ENCODE measurements at regions not wholly inside any gene's neighbourhood (a gene's known extent, or its start where the extent isn't known, plus 50 kb on each side); places are given as distances from the start of the nearest gene placed in this dataset.

GRCh38 chr20:21918398-21918797 is 212.9 kb downstream of the PAX1 start:
- no peaks in the 10 kb centered on the region for H3K9me3 ChIP-seq (replicated peaks)
- H3K27me3 ChIP-seq, result no peaks in the 10 kb centered on the region
- no peaks in the 10 kb centered on the region for H3K4me1 ChIP-seq
- H3K4me3 ChIP-seq, result no peak overlapping the region
- no peak overlapping the region for H3K27ac ChIP-seq
- no peaks in the 10 kb centered on the region for H3K36me3 ChIP-seq
- DNase-seq, result no peak

DNA sequence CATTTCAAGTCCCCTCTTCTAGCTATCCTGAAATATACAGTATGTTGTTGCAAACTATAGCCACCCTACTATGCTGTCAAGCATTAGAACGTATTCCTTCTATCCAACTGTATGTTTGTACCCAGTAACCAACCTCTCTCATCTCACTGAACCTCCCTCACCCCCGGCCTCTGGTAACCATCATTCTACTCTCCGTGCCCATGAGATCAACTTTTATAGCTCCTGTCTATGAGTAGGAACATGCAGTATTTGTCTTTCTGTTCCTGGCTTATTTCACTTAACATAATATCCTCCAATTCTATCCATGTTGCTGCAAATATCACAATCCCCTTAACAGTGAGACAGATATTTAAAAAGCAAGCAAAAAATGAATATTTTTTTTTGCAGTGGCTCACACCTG is 196.9 kb downstream of the PAX1 start:
- Histone ChIP-seq H3K27ac (no peak overlapping the region), H3K36me3 (no peaks in the 10 kb centered on the region), H3K27me3 (peaks cover 4% of the 10 kb centered on the region), H3K4me3 (no peak overlapping the region), H3K4me1 (no peaks in the 10 kb centered on the region), H3K9me3 (replicated peaks) (no peaks in the 10 kb centered on the region)
- DNase-seq, result no peak

DNA sequence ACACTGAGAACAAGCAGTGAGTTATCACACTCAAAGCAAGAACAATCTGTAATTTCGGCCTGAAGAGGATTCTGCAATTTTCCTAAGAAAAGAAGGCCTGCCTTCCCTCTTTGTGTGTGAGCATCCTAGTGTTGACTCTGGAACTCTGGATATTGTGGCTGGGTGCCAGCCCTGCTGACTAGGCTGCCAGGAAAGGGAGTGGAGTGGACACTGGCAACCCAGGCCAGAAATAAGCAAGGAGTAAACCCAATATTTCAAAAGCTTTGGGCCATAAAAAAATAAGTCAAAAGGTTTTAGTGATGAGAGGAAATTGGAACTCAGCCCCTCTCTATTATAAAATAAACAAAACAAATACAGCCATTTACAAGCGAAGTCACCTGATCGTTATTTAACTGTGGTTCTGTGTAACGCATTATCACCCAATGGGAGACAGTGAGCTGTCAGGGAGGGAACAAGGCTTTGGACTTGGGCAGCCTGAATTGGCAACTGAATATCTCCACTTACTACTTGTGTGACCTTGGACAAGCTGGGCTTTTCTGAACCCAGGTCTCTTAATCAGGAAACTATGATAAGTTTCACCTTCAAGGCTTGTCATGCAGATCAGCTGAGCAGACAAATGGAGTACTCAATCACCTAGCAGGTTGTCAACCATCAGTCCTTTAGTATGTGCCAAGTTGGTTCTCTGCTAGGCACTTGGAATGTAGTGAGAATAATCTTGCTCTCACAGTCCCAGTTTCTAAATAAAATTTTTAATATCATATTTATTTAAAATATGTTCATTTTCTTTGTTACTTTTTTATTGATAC is 196.2 kb downstream of the PAX1 start:
- no peaks in the 10 kb centered on the region for H3K36me3 ChIP-seq
- no peak for DNase-seq
- H3K27ac ChIP-seq, result no peak overlapping the region
- no peak overlapping the region for H3K4me3 ChIP-seq
- peaks cover 4% of the 10 kb centered on the region; the same call in 1 of the 2 replicates for H3K27me3 ChIP-seq
- H3K4me1 ChIP-seq, result no peaks in the 10 kb centered on the region
- no peaks in the 10 kb centered on the region for H3K9me3 ChIP-seq (replicated peaks)

DNA sequence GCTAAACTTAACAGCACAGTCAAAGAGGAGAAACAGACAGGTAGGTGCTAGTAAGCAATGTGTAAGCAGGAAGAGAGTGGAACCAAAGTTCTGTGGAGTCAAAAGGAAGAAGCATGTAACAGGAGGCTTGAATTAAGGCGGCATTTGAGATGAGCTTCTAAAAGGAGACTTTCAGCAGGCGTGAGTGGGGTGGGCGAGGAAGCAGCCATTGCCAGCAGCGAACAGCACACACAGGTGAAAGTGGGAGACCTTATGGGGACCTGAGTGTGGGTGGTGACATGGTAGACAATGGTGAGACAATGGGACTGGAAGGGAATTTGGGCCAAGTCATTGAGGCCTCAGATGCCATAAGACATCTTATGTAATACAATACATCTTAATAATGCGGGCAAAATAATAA is 195.0 kb downstream of the PAX1 start:
- H3K27ac ChIP-seq, result no peak overlapping the region
- DNase-seq, result no peak
- H3K36me3 ChIP-seq, result no peaks in the 10 kb centered on the region
- H3K4me1 ChIP-seq, result no peaks in the 10 kb centered on the region
- peaks cover 4% of the 10 kb centered on the region; the same call in 1 of the 2 replicates for H3K27me3 ChIP-seq
- H3K4me3 ChIP-seq, result no peak overlapping the region
- no peaks in the 10 kb centered on the region for H3K9me3 ChIP-seq (replicated peaks)

GRCh38 chr20:21874921-21875320 is 169.5 kb downstream of the PAX1 start:
- DNase-seq, result no peak
- no peaks in the 10 kb centered on the region for H3K36me3 ChIP-seq
- H3K4me1 ChIP-seq, result no peaks in the 10 kb centered on the region
- H3K27me3 ChIP-seq, result no peaks in the 10 kb centered on the region
- no peak overlapping the region for H3K4me3 ChIP-seq
- no peaks in the 10 kb centered on the region for H3K9me3 ChIP-seq (replicated peaks)
- no peak overlapping the region for H3K27ac ChIP-seq

DNA sequence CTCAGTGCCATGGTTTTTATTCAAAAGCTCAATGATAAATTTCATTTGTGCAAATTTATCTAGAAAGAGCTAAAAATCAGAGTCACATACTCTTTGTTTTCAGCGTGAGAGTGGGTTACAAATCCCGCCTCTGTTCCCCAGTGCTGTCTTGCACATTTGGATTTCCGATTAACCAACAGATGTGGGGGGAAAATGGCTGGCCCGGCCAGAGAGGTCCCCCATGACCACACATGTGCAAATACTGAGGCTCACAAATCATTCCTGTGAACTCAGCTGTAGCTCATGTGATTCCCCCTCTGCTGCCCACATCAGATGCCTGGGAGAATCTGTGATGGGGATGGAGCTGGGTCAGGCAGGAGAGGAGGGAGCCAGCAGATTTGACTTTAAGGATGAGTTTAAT is 168.7 kb downstream of the PAX1 start:
- H3K9me3 ChIP-seq (replicated peaks), result no peaks in the 10 kb centered on the region
- no peaks in the 10 kb centered on the region for H3K4me1 ChIP-seq
- no peaks in the 10 kb centered on the region for H3K36me3 ChIP-seq
- no peak overlapping the region for H3K27ac ChIP-seq
- H3K27me3 ChIP-seq, result no peaks in the 10 kb centered on the region
- H3K4me3 ChIP-seq, result no peak overlapping the region
- DNase-seq, result no peak

GRCh38 chr20:21873291-21873690 is 167.8 kb downstream of the PAX1 start:
- Histone ChIP-seq H3K4me1 (no peaks in the 10 kb centered on the region), H3K4me3 (no peak overlapping the region), H3K27me3 (no peaks in the 10 kb centered on the region), H3K36me3 (no peaks in the 10 kb centered on the region), H3K9me3 (replicated peaks) (no peaks in the 10 kb centered on the region), H3K27ac (no peak overlapping the region)
- DNase-seq, result no peak

- Histone ChIP-seq H3K9me3 (replicated peaks) (no peaks in the 10 kb centered on the region), H3K27me3 (no peaks in the 10 kb centered on the region), H3K36me3 (no peaks in the 10 kb centered on the region), H3K4me3 (no peak overlapping the region), H3K4me1 (no peaks in the 10 kb centered on the region), H3K27ac (no peak overlapping the region)
- no peak for DNase-seq
Measured at GRCh38 chr20:21867811-21868210, 162.3 kb downstream of the PAX1 start.

GRCh38 chr20:21867353-21867752 is 161.9 kb downstream of the PAX1 start:
- no peaks in the 10 kb centered on the region for H3K36me3 ChIP-seq
- H3K27me3 ChIP-seq, result no peaks in the 10 kb centered on the region
- no peaks in the 10 kb centered on the region for H3K4me1 ChIP-seq
- no peak overlapping the region for H3K27ac ChIP-seq
- H3K9me3 ChIP-seq (replicated peaks), result no peaks in the 10 kb centered on the region
- no peak overlapping the region for H3K4me3 ChIP-seq
- DNase-seq, result no peak

- Histone ChIP-seq H3K9me3 (replicated peaks) (no peaks in the 10 kb centered on the region), H3K27me3 (no peaks in the 10 kb centered on the region), H3K36me3 (no peaks in the 10 kb centered on the region), H3K4me1 (no peaks in the 10 kb centered on the region), H3K27ac (no peak overlapping the region), H3K4me3 (no peak overlapping the region)
- no peak for DNase-seq
Measured at GRCh38 chr20:21862956-21863355, 157.5 kb downstream of the PAX1 start.

GRCh38 chr20:21862259-21862946 is 156.9 kb downstream of the PAX1 start:
- no peaks in the 10 kb centered on the region for H3K36me3 ChIP-seq
- no peak overlapping the region for H3K27ac ChIP-seq
- no peak overlapping the region for H3K4me3 ChIP-seq
- DNase-seq, result no peak
- H3K4me1 ChIP-seq, result no peaks in the 10 kb centered on the region
- H3K27me3 ChIP-seq, result no peaks in the 10 kb centered on the region
- no peaks in the 10 kb centered on the region for H3K9me3 ChIP-seq (replicated peaks)

- H3K36me3 ChIP-seq, result no peaks in the 10 kb centered on the region
- no peaks in the 10 kb centered on the region for H3K27me3 ChIP-seq
- H3K4me1 ChIP-seq, result no peaks in the 10 kb centered on the region
- H3K9me3 ChIP-seq (replicated peaks), result no peaks in the 10 kb centered on the region
- no peak overlapping the region for H3K27ac ChIP-seq
- H3K4me3 ChIP-seq, result no peak overlapping the region
- no peak for DNase-seq
Measured at GRCh38 chr20:21840991-21841390, 135.5 kb downstream of the PAX1 start.

DNA sequence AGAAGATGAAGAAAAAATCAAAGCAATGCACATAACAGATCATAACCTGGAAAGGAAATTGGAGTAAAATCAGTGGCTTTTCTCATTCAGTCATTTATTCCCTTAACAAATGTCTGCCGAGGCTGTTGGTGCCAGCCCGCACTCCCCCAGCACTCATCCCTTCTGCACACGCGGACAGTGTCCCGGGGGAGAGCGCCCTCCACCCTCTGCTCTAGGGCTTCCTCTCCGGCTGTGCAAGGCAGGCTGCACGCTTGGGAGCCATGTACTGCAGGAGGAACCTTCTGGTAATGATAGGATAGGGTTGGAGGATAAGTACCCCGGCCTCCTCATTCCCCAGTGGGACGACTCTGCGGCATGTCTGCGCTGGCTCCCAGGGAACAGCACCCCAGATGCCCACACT is 134.5 kb downstream of the PAX1 start:
- Histone ChIP-seq H3K4me1 (no peaks in the 10 kb centered on the region), H3K27ac (no peak overlapping the region), H3K27me3 (no peaks in the 10 kb centered on the region), H3K4me3 (no peak overlapping the region), H3K36me3 (no peaks in the 10 kb centered on the region), H3K9me3 (replicated peaks) (no peaks in the 10 kb centered on the region)
- no peak for DNase-seq

GRCh38 chr20:21836346-21836745 is 130.9 kb downstream of the PAX1 start:
- no peak overlapping the region for H3K27ac ChIP-seq
- H3K27me3 ChIP-seq, result no peaks in the 10 kb centered on the region
- H3K4me1 ChIP-seq, result no peaks in the 10 kb centered on the region
- no peak overlapping the region for H3K4me3 ChIP-seq
- no peaks in the 10 kb centered on the region for H3K36me3 ChIP-seq
- DNase-seq, result no peak
- no peaks in the 10 kb centered on the region for H3K9me3 ChIP-seq (replicated peaks)

DNA sequence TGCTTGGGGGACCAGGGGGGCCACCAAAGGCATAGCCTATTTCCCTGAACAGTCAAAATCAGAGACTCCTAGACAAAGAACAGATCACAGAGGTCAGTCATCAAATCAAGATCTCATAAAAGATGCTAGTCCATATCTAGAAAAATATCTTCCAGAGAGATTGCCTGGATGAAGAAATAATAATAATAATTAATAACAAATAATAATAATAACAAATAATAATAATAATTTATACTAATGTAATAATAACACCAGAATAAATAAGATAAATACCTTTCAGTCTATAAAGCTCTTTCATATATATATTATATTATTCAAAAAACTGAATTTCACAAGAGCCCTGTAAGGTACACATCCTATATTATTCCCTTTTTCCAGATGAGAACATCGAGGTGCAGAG is 129.6 kb downstream of the PAX1 start:
- no peak for DNase-seq
- Histone ChIP-seq H3K36me3 (no peaks in the 10 kb centered on the region), H3K4me3 (no peak overlapping the region), H3K9me3 (replicated peaks) (no peaks in the 10 kb centered on the region), H3K27ac (no peak overlapping the region), H3K4me1 (no peaks in the 10 kb centered on the region), H3K27me3 (no peaks in the 10 kb centered on the region)
